GM12874 (cell line): ENCODE measurements at regions not wholly inside any gene's neighbourhood (a gene's known extent, or its start where the extent isn't known, plus 50 kb on each side); places are given as distances from the start of the nearest gene placed in this dataset.

Source experiments
- TF ChIP-seq, protein P1 (sequence below): IDR thresholded peaks from 2 replicates; pipeline ENCODE4 v1.5.1; 2011; ENCODE audit warnings: low read depth, mild to moderate bottlenecking, control low read depth, low read length, moderate library complexity; ENCODE audit not compliant: insufficient read depth

DNA sequence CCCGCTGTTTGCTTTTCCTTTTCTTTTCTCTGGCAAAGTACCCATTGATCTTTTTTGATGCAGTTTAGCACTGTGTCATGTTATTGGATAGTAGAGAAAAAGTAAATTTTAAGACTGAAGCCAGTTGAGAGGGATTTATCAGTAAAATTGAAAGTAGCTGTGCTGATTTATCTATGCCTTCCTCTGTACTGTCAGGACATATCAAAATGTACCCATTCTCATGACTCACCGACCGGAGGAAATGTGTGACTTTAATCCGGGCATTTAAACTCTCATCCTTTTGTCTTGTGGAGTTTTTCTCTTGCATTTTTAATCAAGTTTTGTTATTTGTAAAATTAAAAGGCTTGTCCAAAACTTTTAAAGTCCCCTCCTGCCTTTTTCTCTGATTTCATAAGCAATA, 276.6 kb upstream of the FMN2 start:
- TF ChIP-seq, protein P1, sequence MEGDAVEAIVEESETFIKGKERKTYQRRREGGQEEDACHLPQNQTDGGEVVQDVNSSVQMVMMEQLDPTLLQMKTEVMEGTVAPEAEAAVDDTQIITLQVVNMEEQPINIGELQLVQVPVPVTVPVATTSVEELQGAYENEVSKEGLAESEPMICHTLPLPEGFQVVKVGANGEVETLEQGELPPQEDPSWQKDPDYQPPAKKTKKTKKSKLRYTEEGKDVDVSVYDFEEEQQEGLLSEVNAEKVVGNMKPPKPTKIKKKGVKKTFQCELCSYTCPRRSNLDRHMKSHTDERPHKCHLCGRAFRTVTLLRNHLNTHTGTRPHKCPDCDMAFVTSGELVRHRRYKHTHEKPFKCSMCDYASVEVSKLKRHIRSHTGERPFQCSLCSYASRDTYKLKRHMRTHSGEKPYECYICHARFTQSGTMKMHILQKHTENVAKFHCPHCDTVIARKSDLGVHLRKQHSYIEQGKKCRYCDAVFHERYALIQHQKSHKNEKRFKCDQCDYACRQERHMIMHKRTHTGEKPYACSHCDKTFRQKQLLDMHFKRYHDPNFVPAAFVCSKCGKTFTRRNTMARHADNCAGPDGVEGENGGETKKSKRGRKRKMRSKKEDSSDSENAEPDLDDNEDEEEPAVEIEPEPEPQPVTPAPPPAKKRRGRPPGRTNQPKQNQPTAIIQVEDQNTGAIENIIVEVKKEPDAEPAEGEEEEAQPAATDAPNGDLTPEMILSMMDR, result no peak

DNA sequence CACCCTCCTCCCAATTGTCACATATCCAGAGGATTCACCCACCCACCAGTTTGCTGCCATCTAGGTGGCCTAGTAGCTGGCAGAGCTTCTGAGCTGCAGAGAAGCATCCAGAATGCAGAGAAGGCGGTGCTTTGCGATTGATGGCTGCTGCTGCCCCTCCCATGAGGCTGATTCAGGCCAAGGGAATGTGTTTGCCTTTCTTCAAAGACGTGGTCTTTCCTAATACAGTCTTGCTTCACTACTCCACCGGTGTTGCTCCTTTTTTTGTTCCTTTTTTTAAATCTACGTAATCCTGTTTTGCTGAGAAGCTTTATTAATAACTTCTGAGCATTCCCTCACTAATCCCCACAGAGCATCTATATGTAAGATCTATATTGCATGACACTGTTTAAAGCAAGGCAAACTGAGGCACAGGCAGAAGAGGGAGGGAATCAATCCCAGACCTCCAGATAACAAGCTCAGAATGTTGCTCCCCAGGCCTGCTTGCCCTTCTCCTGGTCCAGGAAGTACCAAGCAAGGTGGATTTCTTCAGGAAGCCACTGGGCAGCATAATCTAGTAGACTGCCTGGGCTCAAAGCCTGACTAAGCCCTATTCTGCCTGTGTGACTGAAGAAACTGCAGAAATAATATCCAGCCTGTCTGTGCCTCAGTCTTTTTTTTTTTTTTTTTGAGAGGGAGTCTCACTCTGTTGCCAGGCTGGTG, 275.5 kb upstream of the FMN2 start:
- TF ChIP-seq, protein P1, result no peak

DNA sequence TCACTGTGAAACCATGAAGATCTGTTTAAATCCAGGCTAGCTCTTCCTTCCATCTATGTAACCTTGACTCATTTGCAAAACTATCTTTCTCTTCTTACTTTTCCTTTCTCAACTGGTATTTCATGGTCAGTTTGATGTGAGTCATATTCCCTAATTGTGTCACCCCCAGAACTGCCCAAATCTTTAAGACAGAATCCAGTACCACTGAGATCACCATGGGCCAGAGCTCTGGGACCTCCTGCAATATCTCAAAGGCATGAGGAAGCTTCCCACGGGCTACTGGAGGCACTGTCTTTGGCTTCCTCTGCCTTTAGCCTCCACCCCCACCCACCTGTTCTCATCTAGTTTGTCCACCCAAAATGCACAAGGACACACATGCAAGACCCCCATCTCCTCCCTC, 274.4 kb upstream of the FMN2 start:
- TF ChIP-seq, protein P1, result no peak

DNA sequence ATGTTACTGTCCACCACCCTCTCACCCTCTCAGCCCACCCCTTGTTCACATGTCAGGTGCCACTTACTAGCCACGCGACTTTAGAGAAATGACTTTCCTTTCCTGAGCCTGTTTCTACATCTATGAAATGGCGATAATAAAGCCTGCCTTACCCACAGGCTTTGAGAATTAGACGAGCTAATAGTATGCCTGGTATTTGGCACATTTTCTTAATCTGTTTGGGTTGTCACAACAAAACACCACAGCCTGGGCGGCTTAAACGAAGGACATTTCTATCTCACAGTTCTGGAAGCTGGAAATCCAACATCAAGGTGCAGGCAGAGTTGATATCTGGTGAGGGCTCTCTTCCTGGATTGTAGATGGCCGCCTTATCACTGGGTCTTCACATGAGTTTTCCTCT, 273.9 kb upstream of the FMN2 start:
- TF ChIP-seq, protein P1, result no peak

DNA sequence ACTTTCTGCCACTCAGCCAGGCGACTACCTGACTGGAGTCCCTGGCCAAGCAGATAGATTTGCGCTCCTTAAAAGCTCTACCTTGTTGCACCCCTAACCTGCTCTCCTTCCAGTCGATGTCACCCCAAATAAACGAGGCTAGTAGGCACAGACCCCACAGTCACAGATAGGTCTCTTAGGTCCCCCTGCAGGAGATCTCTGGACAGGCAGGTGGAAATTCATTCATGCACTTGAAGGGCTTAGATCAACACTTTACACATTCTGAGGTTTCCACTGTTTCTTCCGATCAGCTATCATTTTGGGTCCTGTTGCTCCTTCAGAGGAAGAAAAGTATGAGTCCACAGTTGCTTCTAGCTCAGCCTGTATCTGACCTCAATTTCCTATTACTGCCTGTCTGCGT, 272.6 kb upstream of the FMN2 start:
- TF ChIP-seq, protein P1, result no peak

DNA sequence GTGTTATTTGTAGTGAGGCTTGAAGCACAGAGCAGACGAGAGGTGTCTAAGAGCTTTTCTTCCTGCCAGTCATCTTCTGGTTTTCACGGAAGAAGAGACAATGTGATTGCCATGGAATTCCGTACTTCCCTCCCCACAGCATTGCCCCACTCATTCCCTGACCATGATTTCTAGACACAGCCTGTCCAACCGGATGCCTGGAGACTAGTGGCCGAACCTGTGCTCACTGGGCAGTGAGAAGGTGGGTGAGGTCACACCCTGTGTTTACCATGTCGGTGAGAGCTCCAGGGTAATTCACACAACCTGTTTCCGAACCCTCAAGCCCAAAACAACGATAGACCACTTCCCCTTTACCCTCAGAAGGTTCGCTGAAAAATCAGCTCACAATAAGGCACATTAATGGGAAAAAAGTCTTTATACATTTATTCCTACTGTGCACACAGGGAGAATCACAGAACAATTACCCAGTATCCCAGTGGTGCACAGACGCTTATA, 271.9 kb upstream of the FMN2 start:
- TF ChIP-seq, protein P1, result no peak

DNA sequence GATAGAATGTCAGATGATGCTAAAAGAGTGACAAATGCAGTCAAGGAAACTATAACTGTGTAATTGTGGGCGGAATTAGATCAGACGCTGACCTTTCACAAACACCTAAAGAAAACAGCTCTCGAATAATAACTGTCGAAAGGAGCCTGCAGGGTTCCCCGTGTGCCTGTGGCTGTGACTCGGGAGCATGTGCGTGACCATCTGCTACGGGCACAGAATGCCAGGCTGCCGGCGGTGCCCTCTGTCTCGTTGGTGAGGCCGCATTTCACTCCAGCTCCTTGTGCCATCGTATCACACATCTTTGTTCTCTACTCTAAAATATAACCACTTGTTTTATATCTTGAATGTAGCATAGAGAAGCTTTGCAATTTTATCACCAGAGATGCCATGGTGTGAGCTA, 267.8 kb upstream of the FMN2 start:
- TF ChIP-seq, protein P1, result no peak

DNA sequence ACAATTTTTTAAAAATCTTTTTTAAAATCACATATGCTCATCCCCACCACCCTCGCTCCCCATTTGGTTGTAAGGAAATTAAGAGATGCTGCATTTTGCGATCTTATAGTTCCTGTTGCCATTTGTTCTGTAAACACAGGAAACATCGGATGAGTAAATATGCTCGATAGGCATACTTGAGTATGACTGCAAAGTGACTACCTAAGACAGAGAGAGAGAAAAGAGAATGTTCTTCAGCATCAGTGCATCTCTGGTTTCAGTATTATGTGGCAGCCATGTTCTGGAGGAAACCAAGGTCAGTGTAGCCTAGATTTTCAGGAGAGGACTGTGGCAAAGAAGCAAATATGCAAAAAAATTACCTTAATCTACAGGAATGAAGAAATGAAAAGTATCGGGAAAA, 265.5 kb upstream of the FMN2 start:
- TF ChIP-seq, protein P1, result no peak
